ENCODE measurements at regions not wholly inside any gene's neighbourhood (a gene's known extent, or its start where the extent isn't known, plus 50 kb on each side); places are given as distances from the start of the nearest gene placed in this dataset.
"Not testable (repeated sequence)": the region's sequence is repeated elsewhere in the genome, so short reads cannot be mapped to it uniquely, and the experiment has no call there.

- DNase-seq (ENCODE audit: low read depth, low spot score), result not testable (repeated sequence)
Observed at GRCh38 chrX:39277685-39278390, 476.6 kb downstream of the MID1IP1 start.

GRCh38 chrX:39283239-39283638 is 482.0 kb downstream of the MID1IP1 start:
- no peak for DNase-seq (ENCODE audit: low read depth, low spot score)

DNA sequence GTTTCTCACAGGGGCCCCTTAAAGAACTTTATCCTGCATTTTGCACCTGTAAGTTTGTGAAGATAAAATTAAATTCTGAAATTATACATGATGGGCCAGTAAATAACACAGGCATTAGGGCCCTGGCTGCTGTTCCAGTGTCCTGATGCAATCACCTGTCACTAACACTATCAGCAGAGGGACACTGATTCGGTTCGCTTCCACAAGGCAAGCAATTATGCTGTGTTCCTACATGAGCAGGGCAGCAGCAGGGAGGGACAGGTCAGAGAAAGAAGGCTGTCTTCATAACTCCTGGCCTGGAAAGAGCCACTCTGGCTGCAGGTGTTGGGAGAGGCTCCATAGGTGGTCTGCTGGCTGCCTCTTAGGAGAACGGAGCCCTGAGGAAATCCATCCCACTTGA is 487.3 kb downstream of the MID1IP1 start:
- no peak for DNase-seq (ENCODE audit: low read depth, low spot score)

GRCh38 chrX:39289827-39290226 is 488.6 kb downstream of the MID1IP1 start:
- DNase-seq (ENCODE audit: low read depth, low spot score), result no peak

GRCh38 chrX:39293203-39293602 is 491.9 kb downstream of the MID1IP1 start:
- no peak for DNase-seq (ENCODE audit: low read depth, low spot score)

DNA sequence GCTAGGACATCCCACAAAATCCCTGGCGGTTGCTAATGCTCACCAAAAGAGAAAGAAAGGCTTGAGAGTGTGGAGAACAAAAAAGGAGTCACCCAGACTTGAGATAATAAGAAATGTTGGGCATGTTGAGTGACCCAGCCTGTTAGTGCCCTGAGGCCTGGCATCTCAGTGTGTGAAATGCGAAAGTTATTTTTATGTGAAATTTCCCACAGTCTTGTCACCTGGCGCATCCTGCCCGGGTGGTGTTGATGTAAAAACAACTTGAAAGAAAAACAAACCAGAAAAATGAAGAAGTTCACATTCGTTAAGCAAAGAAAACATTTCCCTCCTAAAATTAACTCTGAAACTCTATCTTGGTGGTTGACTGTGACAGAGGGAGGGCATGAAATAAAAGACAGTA is 495.2 kb downstream of the MID1IP1 start:
- no peak for DNase-seq (ENCODE audit: low read depth, low spot score)

DNA sequence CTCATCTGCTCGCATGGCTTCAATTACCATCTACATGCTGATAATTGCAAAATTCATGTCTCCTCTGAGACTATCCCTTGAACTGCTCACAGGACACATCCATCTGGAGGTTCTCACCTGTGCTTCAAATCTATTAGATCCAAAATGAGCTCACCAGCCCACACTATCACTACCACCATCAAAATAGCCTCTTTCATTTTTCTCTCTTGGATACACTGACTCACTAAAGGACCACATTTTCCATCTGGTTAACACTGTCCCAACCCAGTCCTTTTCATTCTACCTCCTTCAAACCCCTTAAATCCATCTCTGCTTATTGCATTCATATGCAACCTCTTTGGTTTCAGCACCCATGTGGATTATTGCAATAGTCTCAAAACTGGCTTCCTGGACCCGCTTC is 497.6 kb downstream of the MID1IP1 start:
- no peak for DNase-seq (ENCODE audit: low read depth, low spot score)

DNA sequence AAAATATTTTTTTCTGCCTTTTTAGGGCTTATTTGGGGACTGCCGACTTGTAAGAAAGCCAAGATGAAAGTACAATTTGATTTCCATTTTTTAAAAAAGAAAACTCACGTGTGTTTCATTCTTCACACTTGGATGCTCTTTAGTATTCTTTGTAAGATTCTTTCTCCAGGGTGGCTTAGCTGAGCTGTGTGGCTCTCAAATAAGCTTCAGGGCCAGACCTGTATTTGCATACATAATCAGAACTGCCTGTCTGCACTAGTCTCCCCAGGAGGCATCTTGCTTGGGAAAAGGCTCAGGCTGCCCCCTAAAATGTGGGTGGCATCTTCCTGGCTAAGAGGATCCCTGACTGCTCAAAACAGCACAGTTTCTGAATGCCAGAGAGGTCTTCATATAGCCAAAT is 498.4 kb downstream of the MID1IP1 start:
- DNase-seq (ENCODE audit: low read depth, low spot score), result no peak

DNA sequence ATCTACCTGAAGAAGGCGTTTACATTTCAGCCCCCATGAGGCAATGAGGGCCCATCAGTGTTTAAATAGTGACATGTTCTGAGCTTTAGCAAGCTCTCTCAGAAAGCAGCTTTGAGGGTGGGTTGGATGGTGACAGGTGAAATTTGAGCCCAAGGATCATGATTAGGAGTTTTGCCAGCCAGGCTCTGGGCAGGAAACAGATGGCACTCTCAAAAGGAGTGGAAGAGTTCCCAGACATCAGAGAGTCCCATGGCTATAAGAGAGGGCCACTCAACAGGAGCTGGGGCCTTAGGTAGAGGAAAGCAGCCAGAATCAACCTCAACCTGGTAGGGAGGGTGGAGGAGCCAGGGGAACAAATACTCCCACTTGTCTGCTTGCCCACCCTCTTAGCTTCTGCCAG is 499.8 kb downstream of the MID1IP1 start:
- DNase-seq (ENCODE audit: low read depth, low spot score), result no peak

- no peak for DNase-seq (ENCODE audit: low read depth, low spot score)
Observed at GRCh38 chrX:39302838-39303237, 501.6 kb downstream of the MID1IP1 start.

DNA sequence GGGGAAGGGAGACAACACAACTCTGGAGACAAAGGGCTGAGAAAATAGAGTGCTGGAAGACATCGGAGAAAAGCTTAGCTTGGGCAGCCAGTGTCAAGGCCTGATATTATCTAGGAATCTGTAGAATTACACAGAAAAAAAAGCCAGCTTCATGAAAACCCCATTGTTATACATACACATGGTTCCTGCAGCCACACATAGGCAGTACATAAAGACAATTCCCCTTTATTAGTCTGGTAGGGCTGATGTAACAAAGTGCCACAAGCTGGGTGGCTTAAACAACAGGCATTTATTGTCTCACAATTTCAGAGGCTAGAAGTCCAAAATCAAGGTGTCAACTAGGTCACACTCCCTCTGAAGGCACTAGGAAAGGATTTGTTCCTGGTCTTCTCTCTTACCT is 503.5 kb downstream of the MID1IP1 start:
- no peak for DNase-seq (ENCODE audit: low read depth, low spot score)

GRCh38 chrX:39307488-39307887 is 506.2 kb downstream of the MID1IP1 start:
- DNase-seq (ENCODE audit: low read depth, low spot score), result no peak

- no peak for DNase-seq (ENCODE audit: low read depth, low spot score)
Observed at GRCh38 chrX:39308126-39308525, 506.9 kb downstream of the MID1IP1 start.

DNA sequence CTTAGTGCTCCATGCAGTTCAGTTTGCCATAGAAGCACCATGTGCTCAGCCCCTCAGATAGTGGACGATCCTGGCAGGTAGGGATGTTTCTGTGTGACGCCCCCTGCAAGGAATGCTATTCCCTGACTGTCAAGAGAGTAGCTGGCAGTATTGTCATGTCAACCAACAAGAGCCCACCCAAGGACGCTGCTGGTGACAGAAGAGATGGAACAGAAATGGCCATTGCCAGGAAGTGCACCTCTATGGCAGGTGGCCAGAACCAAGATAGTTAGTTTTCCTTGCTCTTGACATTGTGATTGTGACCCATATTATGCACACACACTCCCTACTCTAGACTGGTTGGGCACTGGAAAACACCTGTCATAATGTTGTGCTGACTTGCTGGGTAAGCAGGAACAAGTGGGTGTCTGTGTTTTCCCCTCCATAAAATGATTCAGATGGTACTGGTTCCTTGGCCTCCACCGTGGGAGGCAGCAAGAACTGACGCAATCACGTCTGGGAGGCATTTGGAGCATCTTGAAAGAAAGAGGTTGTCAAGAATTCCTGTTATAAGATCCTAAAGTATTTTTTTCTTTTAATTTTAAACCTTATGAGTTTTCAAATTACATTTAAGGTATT is 507.9 kb downstream of the MID1IP1 start:
- no peak for DNase-seq (ENCODE audit: low read depth, low spot score)

- no peak for DNase-seq (ENCODE audit: low read depth, low spot score)
Observed at GRCh38 chrX:39309721-39310152, 508.5 kb downstream of the MID1IP1 start.

DNA sequence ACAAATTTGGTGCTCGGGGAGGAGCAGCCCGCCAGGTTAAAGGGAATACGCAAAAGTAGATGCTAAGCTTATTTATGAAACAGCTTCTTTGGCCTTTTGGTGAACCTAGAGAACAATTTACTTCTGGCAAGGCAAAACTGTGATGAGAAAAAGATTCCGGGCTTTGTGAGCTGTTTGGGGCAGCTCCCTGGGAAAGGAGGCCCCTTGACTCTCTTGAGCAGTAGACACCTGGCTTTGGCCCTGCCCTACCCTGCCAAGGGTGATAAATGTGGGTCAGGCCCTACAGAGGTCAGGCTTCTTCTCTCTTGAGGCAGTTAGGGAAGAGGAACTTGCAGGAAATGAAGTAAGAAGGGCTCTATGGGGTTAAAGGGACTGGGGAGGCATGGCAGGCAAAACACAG is 509.6 kb downstream of the MID1IP1 start:
- no peak for DNase-seq (ENCODE audit: low read depth, low spot score)

GRCh38 chrX:39311646-39312045 is 510.4 kb downstream of the MID1IP1 start:
- DNase-seq (ENCODE audit: low read depth, low spot score), result no peak

DNA sequence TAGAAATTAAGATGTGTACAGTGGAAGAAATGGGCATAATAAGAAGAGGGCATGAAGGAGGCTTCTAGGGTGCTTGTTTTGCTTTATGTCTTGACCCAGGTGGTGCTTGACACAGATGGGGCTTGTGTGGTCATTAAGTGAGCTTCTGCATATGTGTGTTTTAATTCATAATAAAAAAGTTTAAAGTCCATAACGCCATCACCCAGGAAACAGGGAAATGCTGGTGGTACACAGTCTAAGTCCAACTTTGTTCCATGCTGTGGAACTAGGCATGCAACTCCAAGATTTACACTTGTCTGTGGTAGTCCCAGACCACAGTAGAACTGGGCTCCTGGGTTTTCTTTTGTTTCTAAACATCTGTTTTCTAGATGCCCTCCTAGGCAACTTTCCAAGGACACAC is 511.9 kb downstream of the MID1IP1 start:
- DNase-seq (ENCODE audit: low read depth, low spot score), result no peak

DNA sequence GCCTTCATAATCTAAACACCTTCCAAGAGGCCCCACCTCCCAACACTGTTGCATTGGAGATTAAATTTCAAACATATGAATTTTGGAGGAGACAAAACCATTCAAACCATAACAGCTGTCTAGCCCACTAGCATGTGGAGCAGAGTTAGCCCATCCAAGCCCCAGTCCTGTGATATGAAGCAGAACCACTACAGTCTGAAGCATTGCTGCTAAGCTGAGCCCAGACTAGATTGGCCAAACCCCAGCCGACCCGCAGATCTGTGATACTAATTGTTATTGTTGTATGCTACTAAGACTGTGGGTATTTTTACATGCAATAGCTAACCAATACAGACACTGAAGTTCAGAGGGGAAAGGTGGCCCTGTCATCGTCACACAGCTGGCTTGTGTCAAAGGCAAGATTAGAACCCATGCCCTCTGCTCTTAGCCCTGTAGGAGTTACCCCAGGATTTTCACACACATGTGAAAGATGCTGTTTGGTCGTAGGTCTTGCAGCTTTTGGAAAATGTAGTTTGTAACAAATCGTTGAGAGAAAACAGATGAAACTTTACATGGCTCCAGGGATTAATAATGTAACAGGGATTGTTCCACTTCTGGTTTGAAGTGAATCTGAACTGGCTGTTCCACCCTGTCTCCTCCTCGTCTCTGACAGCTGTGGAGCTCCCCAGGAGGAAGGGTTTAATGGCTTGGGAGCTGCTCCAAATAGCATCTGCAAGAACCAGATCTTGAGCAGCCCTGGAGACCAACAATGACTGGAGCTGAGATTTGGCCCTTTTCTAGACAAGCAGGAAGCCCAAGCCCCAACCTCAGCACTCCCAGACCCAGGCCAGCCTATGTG is 517.5 kb downstream of the MID1IP1 start:
- DNase-seq (ENCODE audit: low read depth, low spot score), result no peak

DNA sequence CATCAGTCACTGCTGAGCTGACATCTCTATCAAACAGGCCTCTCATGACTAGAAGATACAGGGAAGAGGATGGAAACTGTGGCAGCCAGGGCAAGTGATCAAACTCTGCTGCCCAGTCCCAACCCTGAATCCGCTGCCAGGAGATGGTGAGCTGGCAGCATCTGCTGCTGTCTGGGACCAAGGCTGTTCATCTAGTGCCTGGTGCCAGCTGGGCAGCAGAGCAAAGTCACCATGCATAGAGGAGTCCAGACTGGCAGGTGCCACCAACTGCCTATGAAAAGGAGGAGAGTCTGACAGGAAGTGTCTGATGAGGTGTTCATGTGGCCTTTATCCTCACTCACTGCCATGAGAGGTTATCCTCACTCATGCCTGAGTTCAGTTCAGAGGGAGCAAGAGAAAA is 518.9 kb downstream of the MID1IP1 start:
- no peak for DNase-seq (ENCODE audit: low read depth, low spot score)

DNA sequence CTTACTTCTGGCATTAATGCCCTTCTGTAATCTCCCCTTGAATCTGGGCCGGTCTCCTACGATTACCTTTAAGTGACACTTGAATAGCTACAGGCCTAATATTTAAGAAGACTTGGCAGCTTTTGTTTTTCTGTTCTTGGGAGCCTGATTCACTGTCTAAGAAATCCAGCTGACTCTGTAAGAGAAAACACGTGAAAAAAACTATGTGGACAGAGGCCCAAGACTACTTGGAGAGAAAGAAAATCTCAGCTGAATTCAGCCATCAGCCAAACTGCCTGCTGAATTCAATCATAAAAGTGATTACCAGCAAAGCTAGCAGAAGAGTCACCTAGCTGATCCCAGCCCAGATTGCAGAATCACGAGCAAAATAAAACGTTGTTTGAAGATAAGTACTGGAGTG is 521.2 kb downstream of the MID1IP1 start:
- no peak for DNase-seq (ENCODE audit: low read depth, low spot score)

DNA sequence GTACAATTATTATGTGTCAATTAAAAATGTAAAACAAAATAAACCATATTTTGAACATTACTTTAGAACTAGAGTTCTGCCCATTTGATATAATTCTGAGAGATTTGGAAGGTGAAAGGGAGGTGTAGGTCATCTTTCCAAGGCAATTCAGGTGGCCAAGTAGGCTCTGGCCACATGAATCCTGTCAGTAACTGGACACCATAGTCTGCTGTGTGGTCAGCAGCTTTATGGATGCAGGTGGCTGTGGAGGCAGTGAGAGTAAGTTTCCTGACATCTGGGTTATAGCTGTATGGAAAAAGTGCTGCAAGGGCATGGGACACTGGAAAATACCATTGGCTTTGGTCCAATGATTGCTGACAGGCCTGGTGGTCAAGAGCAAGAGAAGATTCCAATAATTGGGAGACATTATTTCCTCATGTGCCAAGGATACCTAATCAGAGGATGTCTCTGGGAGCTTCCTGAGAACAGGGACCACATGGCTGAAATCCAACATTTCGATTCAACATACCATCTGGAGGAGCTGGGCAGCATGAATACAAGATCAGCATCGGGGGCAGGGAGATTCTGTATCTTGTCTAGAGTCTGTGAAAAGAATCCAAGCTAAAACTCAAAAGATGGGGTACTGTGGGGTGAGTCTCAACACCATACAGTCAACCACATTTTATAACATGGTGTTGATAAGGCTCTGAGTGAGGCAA is 523.1 kb downstream of the MID1IP1 start:
- DNase-seq (ENCODE audit: low read depth, low spot score), result no peak
